PC-3 (cell line): ENCODE measurements at regions not wholly inside any gene's neighbourhood (a gene's known extent, or its start where the extent isn't known, plus 50 kb on each side); places are given as distances from the start of the nearest gene placed in this dataset.
A peak's percentile ranks its signal among the peaks of the same experiment; 100 is the strongest.
"Not testable (repeated sequence)": the region's sequence is repeated elsewhere in the genome, so short reads cannot be mapped to it uniquely, and the experiment has no call there.

Experiments used
- ATAC-seq: fragments of 200-7000 bp; cut with Tn5 transposase; 2 replicates; pipeline ENCODE4 v1.9.1; 2020; ENCODE audit warnings: mild to moderate bottlenecking, moderate library complexity
- BruUV-seq: library from RNA; stranded (reverse); fragments of 400-500 nt; replicated peaks from 2 replicates; lab custom pipeline; 2021; lab: Mats Ljungman, UMichigan
- CTCF ChIA-PET: fragments of 300-600 bp; sonication (Branson Sonifier 250); formaldehyde crosslinking; loops from one replicate; lab custom pipeline; 2022; ENCODE audit warnings: antibody characterized with exemption; lab: Charles Lee
- POLR2A ChIA-PET: fragments of 300-600 bp; sonication (Branson Sonifier 250); formaldehyde crosslinking; loops from one replicate; lab custom pipeline; 2022; ENCODE audit warnings: antibody characterized with exemption; ENCODE audit not compliant: unreplicated experiment; lab: Charles Lee
- DNase-seq: peaks from one replicate; pipeline ENCODE4 v3.0.0-alpha.2; 2015
- H2AFZ ChIP-seq: fragments of 300-600 bp; sonication (generic); 2 replicates; pipeline ENCODE4 v1.6.0; 2016; ENCODE audit warnings: antibody characterized with exemption, low read length
- H3F3A ChIP-seq: fragments of 300-600 bp; sonication (generic); one replicate; pipeline ENCODE4 v1.6.0; 2017; ENCODE audit warnings: antibody characterized with exemption, low read length, control low read depth, mild to moderate bottlenecking; ENCODE audit not compliant: unreplicated experiment
- H3K27ac ChIP-seq: fragments of 300-600 bp; sonication (generic); 2 replicates; pipeline ENCODE4 v1.5.1; 2016; ENCODE audit warnings: mild to moderate bottlenecking, low read length
- H3K27me3 ChIP-seq: fragments of 300-600 bp; sonication (generic); 2 replicates; pipeline ENCODE4 v1.6.1; 2016; ENCODE audit warnings: low read length, mixed read lengths
- H3K36me3 ChIP-seq: fragments of 300-600 bp; sonication (generic); 2 replicates; pipeline ENCODE4 v1.6.1; 2016; ENCODE audit warnings: low read depth, mixed run types, low read length, mixed read lengths
- H3K4me1 ChIP-seq: fragments of 300-600 bp; sonication (generic); 2 replicates; pipeline ENCODE4 v1.5.1; 2016; ENCODE audit warnings: low read length; ENCODE audit not compliant: insufficient read depth
- H3K4me2 ChIP-seq: fragments of 300-600 bp; sonication (generic); 2 replicates; pipeline ENCODE4 v1.6.0; 2016; ENCODE audit warnings: low read length
- H3K4me3 ChIP-seq: fragments of 300-600 bp; sonication (generic); 2 replicates; pipeline ENCODE4 v1.5.1; 2016; ENCODE audit warnings: mild to moderate bottlenecking, low read length, mixed read lengths
- H3K79me2 ChIP-seq: fragments of 300-600 bp; sonication (generic); 2 replicates; pipeline ENCODE4 v1.6.1; 2017; ENCODE audit warnings: low read length, mixed read lengths
- H3K9ac ChIP-seq: fragments of 300-600 bp; sonication (generic); 2 replicates; pipeline ENCODE4 v1.6.0; 2016; ENCODE audit warnings: mild to moderate bottlenecking, low read length
- H3K9me2 ChIP-seq: fragments of 300-600 bp; sonication (generic); replicated peaks from 2 replicates; pipeline ENCODE4 v1.6.1; 2016; ENCODE audit warnings: mixed run types, low read length, mixed read lengths
- H3K9me3 ChIP-seq: fragments of 300-600 bp; sonication (generic); 2 replicates; pipeline ENCODE4 v1.6.1; 2016; ENCODE audit warnings: low read length, mixed read lengths
- H4K20me1 ChIP-seq: fragments of 300-600 bp; sonication (generic); 2 replicates; pipeline ENCODE4 v1.6.1; 2016; ENCODE audit warnings: low read length, mixed read lengths
- intact Hi-C: fragments of 100-400 bp; cut with micrococcal nuclease; formaldehyde crosslinking; loops from 2 replicates; pipeline ENCODE4 v1.9.0; 2023
- TF ChIP-seq, protein P1 (sequence below): fragments of 300-600 bp; sonication (generic); conservative IDR thresholded peaks from 2 replicates; pipeline ENCODE4 v1.5.1; 2017; ENCODE audit warnings: antibody characterized with exemption, low read depth, mild to moderate bottlenecking, low read length

DNA sequence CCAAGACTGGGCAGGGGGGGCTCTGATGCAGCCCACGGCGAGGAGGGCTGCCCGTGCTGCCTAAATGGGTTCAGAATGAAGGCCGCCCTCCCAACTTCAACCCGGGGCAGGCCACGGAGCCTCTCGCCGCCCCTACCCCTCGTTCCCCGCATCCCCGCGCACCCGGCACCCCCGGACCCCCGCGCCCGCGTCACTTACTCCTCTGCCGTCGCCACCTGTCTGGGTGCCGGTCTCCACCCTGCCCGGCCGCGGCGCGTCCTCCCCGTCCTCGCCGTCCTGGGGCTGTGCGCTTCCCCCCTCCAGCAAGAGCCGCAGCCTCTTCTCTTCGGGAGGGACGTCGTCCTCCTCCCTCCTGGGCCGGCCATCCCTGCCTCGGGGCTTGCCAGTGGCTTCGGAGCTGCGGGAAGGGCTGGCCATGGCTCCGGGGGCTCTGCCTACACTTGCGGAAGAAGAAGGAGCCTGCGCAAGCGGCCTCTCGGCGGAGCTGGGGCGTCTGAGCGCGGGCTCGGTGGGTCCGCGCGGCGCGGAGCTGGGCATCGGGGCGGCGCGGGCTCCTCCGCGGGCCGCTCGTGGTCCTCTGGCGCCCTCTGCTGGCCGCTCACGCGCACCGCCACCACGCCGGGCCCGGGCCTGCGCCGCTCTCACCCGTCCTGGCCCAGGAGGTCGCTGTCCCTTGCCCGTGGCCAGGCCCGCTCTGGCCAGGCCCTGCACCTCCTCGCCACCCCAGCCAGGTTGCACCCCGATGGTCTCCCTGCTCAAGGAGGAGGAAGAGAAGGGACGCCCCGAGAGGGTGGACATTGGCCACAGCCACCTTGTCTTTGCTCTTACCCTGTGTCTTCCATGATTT, 59.3 kb upstream of the CLEC6A start:
- TF ChIP-seq, protein P1, sequence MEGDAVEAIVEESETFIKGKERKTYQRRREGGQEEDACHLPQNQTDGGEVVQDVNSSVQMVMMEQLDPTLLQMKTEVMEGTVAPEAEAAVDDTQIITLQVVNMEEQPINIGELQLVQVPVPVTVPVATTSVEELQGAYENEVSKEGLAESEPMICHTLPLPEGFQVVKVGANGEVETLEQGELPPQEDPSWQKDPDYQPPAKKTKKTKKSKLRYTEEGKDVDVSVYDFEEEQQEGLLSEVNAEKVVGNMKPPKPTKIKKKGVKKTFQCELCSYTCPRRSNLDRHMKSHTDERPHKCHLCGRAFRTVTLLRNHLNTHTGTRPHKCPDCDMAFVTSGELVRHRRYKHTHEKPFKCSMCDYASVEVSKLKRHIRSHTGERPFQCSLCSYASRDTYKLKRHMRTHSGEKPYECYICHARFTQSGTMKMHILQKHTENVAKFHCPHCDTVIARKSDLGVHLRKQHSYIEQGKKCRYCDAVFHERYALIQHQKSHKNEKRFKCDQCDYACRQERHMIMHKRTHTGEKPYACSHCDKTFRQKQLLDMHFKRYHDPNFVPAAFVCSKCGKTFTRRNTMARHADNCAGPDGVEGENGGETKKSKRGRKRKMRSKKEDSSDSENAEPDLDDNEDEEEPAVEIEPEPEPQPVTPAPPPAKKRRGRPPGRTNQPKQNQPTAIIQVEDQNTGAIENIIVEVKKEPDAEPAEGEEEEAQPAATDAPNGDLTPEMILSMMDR = 0 out of 2 replicates have a peak, but pooled peaks have one; percentile 27
- H4K20me1 ChIP-seq, H3K79me2 ChIP-seq, H3K4me2 ChIP-seq, H3K9me3 ChIP-seq, H3F3A ChIP-seq, H3K9me2 ChIP-seq, POLR2A ChIA-PET, H3K27ac ChIP-seq, H3K27me3 ChIP-seq, H3K9ac ChIP-seq, H3K4me1 ChIP-seq, BruUV-seq, CTCF ChIA-PET, H3K36me3 ChIP-seq, H2AFZ ChIP-seq, intact Hi-C loops: not testable (repeated sequence)
- H3K4me3 ChIP-seq = peak overlapping the region; percentile 35; the same call in 1 of the 2 replicates
- peak; percentile 89 for ATAC-seq
- peak; percentile 48 for DNase-seq

DNA sequence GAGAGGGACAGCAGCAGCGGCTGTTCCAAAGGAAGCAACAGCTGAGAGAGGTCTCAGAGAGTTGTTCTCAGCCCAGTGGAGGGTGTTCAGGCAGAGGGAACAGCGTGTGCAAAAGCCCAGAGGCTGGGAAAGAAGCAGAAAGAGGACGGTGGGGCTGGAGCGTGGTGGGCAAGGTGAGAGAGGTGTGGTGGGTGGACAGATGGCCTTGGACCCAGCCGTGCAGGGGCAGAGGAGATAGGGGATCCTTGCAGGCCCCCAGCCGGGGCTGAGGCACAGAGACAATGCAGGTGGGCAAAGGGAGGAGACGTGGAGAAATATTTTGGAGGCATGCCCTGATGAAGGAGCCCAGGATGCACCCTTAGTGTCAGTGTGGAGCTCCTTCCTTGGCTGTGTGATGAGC, 58.4 kb upstream of the CLEC6A start:
- intact Hi-C loops, H4K20me1 ChIP-seq: not testable (repeated sequence)

DNA sequence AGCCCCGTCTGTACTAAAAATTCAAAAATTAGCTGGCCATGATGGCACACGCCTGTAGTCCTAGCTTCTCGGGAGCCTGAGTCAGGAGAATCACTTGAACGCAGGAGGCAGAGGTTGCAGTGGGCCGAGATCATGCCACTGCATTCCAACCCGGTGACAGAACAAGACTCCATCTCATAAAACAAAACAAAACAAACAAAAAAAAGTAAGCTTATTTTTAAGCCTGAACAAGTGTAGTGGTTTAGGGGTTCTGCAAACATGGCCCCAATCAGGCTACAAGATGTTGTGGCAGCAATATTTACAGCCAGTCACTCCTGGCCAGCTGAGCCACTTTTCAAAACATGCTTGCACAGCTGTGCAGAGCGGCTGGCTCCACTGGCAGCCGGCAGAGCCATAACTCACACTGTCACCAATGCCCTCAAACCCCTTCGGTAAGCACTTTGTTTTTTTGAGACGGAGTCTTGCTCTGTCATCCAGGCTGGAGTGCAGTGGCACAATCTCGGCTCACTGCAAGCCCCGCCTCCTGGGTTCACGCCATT, 56.2 kb upstream of the CLEC6A start:
- CTCF ChIA-PET, intact Hi-C loops, H3K4me1 ChIP-seq, ATAC-seq, H3K9me3 ChIP-seq, H3K79me2 ChIP-seq, DNase-seq, H3K27me3 ChIP-seq, H3F3A ChIP-seq, POLR2A ChIA-PET, H3K27ac ChIP-seq, H3K9ac ChIP-seq, H3K4me3 ChIP-seq, BruUV-seq, H2AFZ ChIP-seq, H3K36me3 ChIP-seq, H4K20me1 ChIP-seq, H3K9me2 ChIP-seq, H3K4me2 ChIP-seq: not testable (repeated sequence)

More for the DNA sequence above, 58.4 kb upstream of the CLEC6A start:
- H3K79me2 ChIP-seq, H3F3A ChIP-seq, H3K4me1 ChIP-seq, H3K9me2 ChIP-seq, H3K4me2 ChIP-seq, H3K27ac ChIP-seq, H3K4me3 ChIP-seq, H2AFZ ChIP-seq, H3K36me3 ChIP-seq, CTCF ChIA-PET, H3K9ac ChIP-seq, ATAC-seq, H3K9me3 ChIP-seq, POLR2A ChIA-PET, H3K27me3 ChIP-seq, BruUV-seq, DNase-seq: not testable (repeated sequence)

DNA sequence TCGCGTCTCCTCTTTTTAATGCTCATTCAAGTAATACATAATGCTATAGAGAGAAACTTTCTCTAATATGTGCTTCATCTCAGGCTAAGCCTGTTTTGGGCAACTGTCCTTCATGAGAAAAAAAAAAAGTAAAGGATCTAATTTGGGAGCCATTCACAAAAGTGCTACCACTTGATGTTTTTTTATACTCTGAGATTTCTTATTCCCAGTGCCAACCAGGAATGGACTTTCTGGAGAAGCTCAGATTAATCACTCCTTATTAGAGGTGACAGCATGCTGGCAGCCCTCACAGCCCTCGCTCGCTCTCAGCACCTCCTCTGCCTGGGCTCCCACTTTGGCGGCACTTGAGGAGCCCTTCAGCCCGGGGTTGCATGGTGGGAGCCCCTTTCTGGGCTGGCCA, 51.9 kb upstream of the CLEC6A start:
- H3K4me2 ChIP-seq, H3K27me3 ChIP-seq, H4K20me1 ChIP-seq, DNase-seq, H3K9me2 ChIP-seq, H3K9ac ChIP-seq, POLR2A ChIA-PET, H3K4me1 ChIP-seq, H3F3A ChIP-seq, intact Hi-C loops, ATAC-seq, H3K27ac ChIP-seq, H3K4me3 ChIP-seq, H3K79me2 ChIP-seq, H3K36me3 ChIP-seq, H3K9me3 ChIP-seq, H2AFZ ChIP-seq, BruUV-seq, CTCF ChIA-PET: not testable (repeated sequence)

DNA sequence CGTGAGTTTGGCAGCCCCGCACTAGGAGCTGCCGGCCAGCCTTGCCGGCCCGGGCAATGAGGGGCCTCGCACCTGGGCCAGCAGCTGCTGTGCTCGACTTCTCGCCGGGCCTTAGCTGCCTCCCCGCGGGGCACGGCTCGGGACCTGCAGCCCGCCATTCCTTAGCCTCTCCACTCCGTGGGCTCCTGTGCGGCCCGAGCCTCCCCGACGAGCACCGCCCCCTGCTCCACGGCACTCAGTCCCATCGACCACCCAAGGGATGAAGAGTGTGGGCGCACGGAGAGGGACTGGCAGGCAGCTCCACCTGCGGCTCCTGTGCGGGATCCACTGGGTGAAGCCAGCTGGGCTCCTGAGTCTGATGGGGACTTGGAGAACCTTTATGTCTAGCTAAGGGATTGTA, 51.4 kb upstream of the CLEC6A start:
- H2AFZ ChIP-seq, intact Hi-C loops, H3K79me2 ChIP-seq, BruUV-seq, H3K4me2 ChIP-seq, H3K27ac ChIP-seq, DNase-seq, H3K9me3 ChIP-seq, H3K9ac ChIP-seq, H4K20me1 ChIP-seq, H3K9me2 ChIP-seq, H3K27me3 ChIP-seq, ATAC-seq, H3K36me3 ChIP-seq, H3K4me3 ChIP-seq, CTCF ChIA-PET, H3K4me1 ChIP-seq, POLR2A ChIA-PET, H3F3A ChIP-seq: not testable (repeated sequence)
